ENCODE measurements at regions not wholly inside any gene's neighbourhood (a gene's known extent, or its start where the extent isn't known, plus 50 kb on each side); places are given as distances from the start of the nearest gene placed in this dataset.
A peak's percentile ranks its signal among the peaks of the same experiment; 100 is the strongest.
"Not testable (repeated sequence)": the region's sequence is repeated elsewhere in the genome, so short reads cannot be mapped to it uniquely, and the experiment has no call there.

DNA sequence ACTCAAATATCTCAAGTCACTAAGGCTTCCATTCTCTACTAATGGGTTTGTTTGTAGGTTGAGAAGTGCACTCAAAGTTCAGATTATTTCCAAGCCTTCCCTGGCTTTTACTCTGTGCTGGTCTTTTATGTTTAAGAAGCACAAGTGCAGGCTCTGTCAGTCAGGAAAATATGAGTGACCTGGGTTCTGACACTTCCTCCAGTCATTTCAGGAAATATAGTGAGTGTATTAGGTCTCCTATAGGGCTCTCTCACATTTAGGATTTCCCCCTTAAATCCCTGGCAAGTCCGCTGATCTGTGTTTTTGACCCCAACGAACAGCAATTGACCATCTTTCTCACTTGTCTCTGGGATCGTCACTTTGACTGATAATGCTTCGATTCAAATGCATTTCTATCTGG, 210.2 kb downstream of the ARPP21 start:
- DNase-seq: no peak

DNA sequence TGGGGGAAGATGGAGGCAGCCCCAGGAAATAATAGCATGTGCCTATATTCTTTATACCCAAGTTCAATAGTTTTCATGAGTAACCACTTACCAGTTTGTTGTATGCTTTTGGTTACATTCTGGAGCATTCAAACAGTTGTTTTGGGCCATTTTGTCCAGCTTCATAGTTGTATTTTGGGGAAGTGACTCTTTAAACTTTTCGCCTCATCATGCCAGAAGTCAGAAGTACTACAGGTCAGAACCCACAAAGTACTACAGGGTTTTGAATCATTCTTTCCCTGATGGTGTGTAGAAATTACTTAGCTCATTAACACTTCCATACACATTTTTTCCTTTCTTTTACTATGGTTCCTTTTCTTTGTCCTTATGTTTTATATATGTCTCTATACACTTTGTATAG, 210.6 kb downstream of the ARPP21 start:
- DNase-seq: no peak

DNA sequence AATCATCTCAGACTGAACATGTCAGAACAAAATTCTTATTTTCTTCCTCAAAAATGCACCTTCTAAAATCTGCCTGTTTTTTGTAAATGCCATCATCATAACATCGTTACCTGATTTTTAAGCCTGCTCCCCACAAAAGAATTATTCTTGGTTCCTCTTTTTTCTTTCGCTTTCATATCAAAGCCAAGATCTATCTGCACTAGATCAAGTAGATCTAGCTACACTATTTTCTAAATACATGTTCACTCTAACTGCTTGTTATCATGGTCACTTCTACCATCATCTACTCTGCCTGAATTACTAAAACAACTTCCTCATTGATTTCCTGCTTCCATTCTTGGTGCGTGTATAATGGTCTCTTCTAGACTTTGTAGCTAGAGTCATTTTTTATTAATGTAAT, 217.7 kb downstream of the ARPP21 start:
- no peak for DNase-seq

DNA sequence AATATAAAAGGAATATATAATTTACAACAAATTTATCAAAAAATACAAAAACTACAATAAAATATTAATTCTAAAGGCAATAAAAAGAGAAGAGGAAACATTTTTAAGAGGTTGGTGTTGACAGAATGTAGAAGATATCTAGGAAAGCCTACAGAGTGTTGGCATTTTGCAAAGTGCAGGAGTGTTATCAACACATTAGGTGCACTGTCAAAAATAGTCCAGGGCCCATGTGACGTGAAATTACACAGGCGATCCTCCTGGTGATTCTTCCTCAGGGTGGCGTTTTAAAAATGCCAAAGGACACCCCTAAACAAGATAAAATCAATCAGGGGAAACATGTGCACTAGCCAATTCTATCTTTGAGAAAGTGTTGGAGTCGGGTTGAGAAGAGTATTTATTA, 222.7 kb downstream of the ARPP21 start:
- DNase-seq: no peak

DNA sequence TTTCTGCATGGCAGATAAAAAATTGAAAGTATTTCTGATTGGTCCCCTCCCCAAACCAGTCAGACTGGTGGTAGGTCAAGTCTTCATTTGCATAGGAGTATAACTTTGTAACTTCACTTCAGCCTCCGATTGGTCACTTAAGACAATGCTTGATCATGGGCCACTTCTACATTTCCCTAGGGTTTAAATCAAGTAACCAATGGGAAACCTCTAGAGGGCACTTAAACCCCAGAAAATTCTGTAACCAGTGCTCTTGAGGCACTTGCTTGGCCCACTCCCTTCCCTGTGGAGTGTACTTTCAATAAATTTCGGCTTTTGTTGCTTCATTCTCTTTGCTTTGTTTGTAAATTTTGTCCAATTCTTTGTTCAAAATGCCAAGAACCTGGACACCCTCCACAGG, 225.5 kb downstream of the ARPP21 start:
- no peak for DNase-seq

DNA sequence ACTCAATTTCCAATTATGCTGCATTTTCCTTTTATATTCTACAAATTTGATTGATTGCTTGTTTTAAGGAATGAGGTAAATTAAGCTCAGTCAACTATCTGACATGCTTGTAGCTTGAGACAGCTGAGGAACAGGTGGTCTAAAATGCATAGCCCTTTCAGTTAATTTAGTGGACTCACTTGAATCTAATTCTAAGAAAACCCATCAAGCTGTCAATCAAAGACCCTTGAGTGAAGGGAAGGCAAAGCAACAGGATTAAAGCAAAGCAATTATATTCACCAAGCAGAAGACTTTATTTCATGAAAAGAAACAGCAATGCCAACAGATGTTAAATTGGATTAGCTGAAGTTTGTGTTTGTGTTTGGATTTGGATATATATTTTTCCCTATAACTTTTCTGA, 228.5 kb downstream of the ARPP21 start:
- DNase-seq: no peak

DNA sequence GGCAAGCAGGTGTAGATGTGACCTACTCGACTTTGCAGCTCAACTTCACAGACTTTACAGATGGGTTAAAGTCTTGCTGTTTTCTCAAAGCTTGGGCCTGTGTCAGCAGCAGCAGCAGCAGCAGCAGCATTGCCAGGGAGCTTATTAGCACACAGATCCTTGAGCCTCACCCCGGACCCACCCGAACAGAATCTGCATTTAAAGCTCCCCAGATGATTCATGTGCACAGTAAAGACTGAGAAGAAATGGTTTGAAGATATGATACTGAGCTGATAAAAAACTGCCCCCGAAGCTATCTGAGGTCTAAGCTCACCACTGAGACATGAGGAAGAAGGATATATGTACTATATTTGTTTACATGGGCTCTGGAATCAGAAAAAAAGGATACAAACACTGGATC, 231.7 kb downstream of the ARPP21 start:
- no peak for DNase-seq

DNA sequence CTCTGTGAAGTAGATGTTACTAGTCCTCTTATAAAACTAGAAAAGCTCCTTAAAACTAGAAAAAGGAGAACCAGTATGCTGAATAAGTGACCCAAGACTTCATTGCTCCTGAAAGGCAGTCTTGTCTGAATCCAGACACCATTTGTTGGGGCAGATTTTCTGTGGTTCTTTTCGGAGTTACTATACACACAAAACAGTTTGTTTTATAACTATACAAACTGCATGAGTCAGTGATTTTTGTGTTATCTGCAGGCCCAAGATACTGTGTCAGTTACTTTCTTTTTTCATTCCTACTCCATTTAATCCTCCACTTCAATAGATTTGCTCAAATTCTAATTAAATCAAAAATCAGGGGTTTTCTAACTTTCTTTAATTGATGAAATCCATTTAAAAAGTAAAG, 244.6 kb downstream of the ARPP21 start:
- no peak for DNase-seq

DNA sequence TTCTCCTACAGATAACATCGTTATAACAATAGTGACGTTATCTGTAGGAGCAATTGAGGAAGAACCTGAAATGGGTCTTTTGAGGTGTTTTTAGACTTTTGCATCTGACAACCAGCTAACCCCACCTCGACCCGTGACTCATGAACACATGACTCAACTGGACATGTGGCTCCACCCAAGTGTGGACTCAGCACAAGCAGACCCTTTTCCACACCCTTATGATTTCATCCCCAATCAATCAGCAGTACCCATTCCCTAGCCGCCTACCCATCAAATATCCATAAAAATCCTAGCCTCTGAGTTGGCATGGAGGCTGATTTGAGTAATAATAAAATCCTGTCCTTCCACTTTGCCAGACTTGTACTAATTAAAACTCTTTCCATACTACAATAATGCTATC, 255.4 kb downstream of the ARPP21 start:
- DNase-seq: no peak

DNA sequence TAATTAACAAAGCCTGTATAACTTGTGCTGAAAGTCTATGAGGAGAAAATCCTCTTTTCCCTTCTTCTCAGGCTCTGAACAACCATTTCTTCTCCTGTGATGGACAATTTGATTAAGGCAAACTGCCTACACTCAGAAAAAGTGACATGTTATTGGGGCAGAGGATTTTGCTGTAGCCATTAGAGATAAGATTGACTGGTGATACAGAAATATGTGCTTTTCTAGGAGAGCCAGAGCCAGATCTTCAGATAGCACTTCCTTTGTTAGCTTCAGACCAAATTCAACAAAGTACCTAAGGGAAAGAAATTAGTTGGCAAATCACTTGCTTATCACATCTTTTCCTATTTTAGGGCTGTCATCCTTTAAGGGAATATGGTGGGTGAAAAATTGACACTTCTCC, 259.9 kb downstream of the ARPP21 start:
- DNase-seq: no peak

DNA sequence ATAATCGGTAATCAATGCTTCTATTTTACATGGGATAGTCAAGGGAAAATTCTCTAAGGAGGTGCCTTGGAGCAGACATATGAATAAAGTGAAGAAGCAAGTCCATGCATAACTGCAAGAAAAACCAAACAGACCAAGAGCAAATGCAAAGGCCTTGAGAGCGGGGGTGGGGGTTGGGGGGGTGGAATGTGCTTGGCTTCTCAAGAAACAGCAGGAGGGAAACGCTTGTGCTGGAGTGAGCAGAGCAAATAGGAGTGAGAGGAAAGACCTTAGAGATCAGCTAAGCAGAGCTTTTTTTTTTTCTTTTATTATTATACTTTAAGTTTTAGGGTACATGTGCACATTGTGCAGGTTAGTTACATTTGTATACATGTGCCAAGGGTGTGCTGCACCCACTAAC, 260.8 kb downstream of the ARPP21 start:
- DNase-seq: no peak

DNA sequence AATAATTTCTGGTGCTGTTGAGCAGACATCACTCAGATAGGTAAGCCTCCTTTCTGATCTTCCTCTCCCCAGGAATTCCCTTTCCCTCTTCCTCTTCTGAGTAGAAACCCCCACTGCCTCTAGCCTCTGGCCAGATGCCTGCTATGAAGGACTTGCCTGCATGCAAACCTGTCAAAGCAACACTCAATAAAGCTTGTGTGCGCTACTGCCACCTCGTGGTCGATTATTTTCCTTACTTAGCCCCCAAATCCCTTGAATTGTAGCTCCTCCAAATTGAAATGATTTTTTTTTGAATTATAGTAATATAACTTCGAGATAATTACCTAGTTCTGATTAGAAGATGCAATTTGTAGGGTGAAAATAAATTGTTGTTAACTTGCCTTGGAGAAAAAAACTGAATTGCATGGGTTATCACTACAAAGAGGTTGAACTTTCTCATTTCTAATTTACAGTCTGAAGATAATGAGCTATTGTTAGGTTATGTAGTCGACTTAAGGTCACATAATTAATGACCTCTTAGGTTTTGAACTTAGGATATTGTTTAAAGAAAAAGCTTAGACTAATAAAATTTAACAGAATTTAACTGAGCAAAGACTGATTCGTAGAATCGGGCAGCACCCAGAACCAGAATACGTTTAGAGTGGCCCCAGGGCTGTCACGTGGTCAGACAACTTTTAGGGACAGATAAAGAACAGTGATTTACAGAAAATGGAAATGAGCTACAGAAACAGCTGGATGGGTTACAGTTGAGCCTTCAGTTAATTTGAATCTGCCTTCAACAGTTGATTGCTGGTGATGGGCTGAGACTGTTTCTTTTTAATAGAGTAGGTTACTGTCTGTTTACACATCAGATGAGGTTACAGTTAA, 269.3 kb downstream of the ARPP21 start:
- peak; percentile 72 for DNase-seq

DNA sequence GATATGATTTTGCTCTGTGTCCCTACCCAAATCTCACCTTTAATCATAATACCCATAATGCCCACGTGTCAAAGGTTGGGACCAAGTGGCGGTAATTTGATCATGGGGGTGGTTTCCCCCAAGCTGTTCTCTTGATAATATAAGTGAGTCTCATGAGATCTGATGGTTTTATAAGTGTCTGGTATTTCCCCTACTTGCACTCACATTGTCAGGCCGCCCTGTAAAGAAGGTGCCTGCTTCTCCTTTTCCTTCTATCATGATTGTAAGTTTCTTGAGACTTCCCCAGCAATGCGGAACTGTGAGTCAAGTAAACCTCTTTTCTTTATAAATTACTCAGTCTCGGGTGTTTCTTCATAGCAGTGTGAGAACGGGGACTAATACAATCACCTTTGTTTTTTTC, 279.8 kb downstream of the ARPP21 start:
- DNase-seq: no peak

DNA sequence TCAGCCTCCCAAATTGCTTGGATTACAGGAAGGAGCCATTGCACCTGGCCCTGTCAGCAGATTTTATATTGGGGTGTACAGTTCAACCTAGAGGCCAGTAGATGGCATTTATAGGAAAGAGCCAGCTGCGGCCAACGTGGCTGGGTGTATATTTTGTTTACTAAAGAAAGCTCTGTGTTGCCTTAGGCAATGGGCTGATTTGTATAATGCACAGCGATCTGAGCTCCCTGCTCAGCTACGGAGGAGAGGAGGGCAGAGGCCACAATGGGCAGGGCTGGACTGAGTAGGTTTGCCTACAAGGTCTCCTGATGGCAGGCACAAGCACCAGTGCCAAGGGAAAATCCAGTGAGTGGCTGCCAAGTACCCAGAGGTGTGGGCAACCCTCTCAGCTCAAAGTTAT, 282.4 kb downstream of the ARPP21 start:
- no peak for DNase-seq

DNA sequence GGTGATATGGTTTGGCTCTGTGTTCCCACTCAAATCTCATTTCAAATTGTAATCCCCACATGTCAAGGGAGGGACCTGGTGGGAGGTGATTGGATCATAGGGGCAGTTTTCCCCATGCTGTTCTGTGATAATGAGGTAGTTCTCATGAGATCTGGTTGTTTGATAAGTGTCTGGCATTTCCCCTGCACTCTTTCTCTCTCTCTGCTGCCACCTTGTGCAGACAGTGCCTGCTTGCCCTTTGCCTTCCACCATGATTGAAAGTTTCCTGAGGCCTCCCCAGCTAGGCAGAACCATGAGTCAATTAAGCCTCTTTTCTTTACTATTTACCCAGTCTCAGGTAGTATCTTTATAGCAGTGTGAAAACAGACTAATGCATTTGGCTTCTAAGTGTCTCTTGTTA, 284.7 kb downstream of the ARPP21 start:
- DNase-seq: not testable (repeated sequence)

DNA sequence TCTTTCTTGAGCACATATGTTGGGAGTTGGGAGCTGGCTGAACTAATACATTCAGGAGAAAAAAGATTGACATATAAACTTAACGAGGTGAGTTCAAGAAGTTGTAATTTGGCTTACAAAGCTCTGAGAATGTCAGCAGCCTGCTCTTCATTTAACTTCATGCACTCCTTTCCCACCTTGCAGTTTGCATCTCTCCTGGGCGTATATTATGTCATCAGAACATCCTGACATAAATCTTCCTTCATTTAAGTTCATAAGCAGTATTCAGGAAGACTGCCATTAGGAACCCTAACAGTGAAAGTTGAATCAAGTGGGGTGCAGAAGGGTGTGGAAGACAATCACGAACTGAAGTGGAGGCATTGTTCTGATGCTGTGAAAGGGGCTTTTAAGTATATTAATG, 288.1 kb downstream of the ARPP21 start:
- no peak for DNase-seq

DNA sequence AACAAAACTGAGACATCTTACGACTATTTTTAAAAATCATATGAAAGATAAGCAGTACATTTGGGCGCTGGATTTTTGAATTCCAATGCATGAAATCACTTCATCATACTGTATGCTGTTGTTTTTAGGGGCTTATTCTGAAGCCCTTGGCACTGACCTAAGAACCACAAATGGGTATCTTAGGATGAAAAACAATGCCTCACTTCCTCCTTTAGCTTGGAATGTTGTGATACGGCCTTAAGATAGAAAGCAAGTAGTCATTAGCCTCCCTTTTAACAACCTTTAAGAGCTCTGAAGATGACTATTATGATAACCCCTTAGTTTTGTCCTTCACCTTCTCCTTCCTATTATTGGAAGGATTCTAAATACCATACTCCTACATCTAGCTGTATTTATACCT, 289.8 kb downstream of the ARPP21 start:
- no peak for DNase-seq

DNA sequence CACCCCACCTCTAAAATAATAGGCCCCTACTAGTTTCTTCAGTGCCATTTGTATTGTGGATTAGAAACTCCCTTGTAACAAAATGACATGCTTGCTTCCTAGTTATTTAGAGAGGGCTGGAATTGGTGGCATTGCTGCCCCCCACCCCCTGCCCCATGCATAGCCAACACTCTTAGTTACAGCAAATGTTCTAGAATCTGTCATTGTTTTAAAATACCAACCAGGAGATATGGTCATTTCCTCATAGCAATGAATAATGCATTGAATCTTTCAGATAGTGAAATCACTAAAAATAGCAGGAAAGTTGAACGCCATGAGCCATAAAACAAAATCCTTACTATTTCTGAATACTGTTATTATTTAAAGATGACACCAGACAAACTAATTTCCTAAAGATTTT, 292.5 kb downstream of the ARPP21 start:
- no peak for DNase-seq

DNA sequence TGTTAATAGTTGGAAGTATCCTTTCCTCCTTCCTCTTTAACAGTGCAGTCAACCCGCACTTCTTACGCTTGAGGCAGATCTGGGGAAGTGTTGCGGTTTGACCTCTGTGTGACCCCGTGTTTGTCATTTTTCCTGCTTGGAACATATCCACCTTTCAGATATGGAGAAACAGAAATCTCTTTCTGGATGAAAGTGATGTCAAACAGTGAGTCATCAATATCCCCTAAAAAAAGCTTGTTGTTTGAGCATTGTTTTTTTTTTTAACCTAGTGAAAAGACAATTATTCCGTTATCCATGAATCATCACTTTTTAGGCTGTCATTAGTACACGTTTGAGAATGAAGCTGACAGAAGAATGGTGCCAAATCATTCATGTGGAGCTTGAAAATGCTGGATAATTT, 293.7 kb downstream of the ARPP21 start:
- DNase-seq: no peak

DNA sequence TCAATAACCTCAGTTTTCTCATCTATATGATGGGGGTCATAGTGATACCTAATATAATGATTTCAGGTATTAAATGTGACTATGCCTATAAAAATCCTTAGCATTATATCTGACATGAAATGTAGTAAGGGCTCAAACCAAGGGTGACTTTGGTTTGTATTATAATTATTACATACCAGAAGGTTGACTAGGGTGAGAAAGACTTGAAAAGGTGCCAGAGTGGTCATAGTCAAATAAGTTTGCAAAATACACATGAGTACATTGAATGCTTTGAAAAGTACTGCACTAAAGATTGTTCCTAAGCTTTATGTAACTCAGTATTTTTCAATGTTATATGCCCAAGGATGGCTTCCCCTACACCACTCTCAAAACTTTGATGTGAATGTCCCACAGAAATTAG, 297.2 kb downstream of the ARPP21 start:
- DNase-seq: no peak

DNA sequence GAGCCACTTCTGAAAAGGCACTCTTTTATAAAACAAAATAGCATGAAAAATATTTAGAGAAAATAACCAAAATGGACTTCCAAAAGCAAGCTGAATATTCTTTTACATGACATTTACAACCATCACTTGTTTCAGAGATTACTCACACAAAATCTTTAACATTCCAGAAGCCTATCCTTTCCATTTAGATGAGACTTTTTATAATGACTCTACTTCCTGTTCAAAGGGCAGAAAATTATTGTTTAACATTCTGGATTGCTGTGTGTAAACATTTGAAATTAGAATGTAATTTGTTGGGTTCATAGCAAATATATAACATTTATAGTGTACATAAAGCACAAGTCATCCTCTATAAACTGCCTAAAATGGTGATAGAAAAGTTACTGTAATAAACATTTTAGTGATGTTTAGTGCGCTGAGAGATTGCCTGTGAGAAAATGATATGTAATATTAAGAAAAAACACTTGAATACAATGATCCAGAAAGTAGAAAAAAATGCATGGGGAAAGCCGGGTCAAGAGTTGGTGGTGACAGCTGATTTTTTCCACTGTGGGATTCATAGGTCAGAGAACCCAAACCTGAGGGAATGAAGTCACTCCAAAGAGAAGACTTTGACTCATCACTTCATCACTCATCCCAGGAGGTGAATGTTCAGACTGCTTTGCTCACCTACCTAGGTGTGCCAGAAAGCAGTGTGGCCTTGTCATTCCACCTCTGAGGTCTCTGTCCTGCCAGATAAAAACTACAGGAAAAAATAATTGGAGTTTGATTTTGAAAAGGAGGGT, 305.8 kb downstream of the ARPP21 start:
- no peak for DNase-seq

DNA sequence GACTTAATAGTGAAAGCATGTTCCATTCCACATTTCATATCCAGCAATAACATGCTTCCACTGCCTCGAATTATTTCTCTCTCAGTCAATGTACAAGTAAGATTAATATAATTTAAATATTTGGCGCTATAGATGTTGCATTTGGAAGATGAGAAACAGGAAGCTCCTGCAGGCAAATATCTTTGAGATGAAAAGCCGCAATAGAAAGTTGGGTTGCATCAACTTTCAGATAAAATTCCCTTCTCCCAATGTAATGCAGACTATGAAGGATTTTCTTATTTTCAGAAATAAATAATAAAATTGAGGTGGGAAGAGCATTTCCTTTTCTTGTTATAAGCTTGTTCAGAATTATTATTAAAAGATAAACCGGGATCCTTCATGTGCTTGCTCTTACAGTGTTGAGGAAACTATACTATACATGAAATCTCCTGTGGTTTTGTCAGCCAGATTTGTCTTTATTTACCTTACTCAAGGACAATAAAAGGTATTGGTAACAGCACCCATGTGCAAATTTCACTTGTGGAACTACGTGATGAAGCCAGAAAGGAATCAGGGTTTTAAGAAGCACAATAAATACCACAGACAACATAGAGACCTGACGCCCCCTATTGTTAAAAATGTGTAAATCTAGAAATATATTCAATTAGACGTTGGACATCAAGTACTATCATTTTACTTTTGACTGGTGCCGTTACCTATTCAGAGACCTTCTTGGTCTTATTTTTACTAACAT, 307.0 kb downstream of the ARPP21 start:
- no peak for DNase-seq

DNA sequence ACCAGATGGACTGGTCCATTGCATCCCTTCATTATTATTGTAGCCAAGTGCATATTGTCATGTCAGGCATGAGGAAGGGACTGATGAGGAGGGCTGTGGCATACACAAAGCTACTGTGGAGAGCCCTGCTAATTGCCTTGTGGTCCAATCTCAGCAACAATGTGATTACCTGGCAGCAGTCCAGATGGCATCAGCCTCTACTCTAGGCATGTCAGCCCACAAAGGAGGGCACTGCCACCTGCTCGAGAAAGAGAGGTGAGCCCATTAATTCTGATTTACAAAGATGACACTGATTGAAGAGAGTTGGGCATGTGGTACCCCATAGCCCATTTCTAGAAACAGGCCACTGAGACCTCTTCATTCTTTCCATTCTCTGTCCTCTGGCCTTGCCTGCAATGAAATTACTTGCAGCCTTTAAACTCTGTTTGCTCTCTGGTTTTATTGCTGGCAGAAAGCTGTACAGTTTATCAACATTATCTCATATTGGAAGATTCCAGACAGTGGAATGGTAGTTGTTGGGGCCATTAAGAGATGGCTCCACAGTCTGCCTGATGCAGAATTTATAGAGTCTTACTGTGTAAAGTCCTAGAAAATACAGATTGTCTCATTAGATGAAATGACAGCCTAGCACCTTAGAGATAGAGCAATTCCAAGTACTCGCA, 307.7 kb downstream of the ARPP21 start:
- DNase-seq: no peak
